Activated naive CD4-positive, alpha-beta T cell treated with anti-CD3 and anti-CD28 coated beads for 36 hours (primary cell): ENCODE measurements at regions not wholly inside any gene's neighbourhood (a gene's known extent, or its start where the extent isn't known, plus 50 kb on each side); places are given as distances from the start of the nearest gene placed in this dataset.

Experiments used
- CTCF ChIA-PET: fragments of 350-600 bp; sonication (Branson Sonifier 250); formaldehyde crosslinking; loops from one replicate; lab custom pipeline; 2021; ENCODE audit warnings: antibody characterized with exemption; lab: Charles Lee
- DNase-seq: peaks from one replicate; pipeline ENCODE4 v3.0.0-alpha.2; 2020
- H3K27ac Mint-ChIP-seq: one replicate; pipeline ENCODE4 v1.8.0; 2021; ENCODE audit warnings: mild to moderate bottlenecking, mixed read lengths
- H3K27me3 Mint-ChIP-seq: one replicate; pipeline ENCODE4 v1.8.0; 2021; ENCODE audit warnings: low read depth, mixed read lengths
- H3K36me3 Mint-ChIP-seq: one replicate; pipeline ENCODE4 v1.8.0; 2021; ENCODE audit warnings: low read depth, mixed read lengths
- H3K4me1 Mint-ChIP-seq: one replicate; pipeline ENCODE4 v1.8.0; 2021; ENCODE audit warnings: low read depth, mixed read lengths
- H3K4me3 Mint-ChIP-seq: one replicate; pipeline ENCODE4 v1.8.0; 2021; ENCODE audit warnings: mild to moderate bottlenecking, moderate library complexity, mixed read lengths
- H3K9me3 Mint-ChIP-seq: one replicate; pipeline ENCODE4 v1.8.0; 2021; ENCODE audit warnings: mixed read lengths
- intact Hi-C: fragments of 100-400 bp; cut with micrococcal nuclease; formaldehyde crosslinking; loops from one replicate; pipeline ENCODE4 v1.15.1; 2023

DNA sequence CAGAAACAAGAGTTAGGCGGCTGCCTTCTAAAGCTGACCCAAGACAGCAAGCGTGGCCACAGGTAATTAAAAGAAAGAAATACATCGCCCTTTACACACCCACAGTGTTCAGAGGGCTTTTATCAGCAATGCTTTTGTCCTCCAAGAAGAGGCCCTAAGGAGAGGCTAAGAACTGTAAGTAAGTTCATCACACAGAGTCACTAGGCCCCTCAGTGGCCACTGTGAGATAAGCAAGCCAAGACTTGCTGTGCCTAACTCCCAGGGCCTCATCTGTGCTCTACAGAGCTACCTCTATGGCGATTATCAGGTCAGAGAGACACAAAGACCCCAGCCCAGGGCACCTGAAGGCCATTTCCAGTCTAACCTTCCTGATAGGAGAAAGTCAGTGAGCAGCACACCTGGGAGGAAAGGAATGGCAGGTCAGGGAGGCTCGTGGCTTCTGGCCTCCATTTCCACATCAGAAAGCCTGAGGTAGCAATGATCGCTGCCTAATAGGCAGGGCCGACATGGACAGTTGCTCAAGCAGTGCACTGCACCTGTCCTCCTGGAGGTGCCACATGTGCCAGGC lies 545.2 kb upstream of the CDH11 start:
- CTCF ChIA-PET = no interaction called here
- Mint-ChIP-seq H3K27ac (no peak overlapping the region), H3K4me3 (no peak overlapping the region), H3K27me3 (no peaks in the 10 kb centered on the region), H3K9me3 (peaks cover 12% of the 10 kb centered on the region), H3K36me3 (no peaks in the 10 kb centered on the region), H3K4me1 (no peaks in the 10 kb centered on the region)
- intact Hi-C loops = no loop called here
- no peak for DNase-seq

DNA sequence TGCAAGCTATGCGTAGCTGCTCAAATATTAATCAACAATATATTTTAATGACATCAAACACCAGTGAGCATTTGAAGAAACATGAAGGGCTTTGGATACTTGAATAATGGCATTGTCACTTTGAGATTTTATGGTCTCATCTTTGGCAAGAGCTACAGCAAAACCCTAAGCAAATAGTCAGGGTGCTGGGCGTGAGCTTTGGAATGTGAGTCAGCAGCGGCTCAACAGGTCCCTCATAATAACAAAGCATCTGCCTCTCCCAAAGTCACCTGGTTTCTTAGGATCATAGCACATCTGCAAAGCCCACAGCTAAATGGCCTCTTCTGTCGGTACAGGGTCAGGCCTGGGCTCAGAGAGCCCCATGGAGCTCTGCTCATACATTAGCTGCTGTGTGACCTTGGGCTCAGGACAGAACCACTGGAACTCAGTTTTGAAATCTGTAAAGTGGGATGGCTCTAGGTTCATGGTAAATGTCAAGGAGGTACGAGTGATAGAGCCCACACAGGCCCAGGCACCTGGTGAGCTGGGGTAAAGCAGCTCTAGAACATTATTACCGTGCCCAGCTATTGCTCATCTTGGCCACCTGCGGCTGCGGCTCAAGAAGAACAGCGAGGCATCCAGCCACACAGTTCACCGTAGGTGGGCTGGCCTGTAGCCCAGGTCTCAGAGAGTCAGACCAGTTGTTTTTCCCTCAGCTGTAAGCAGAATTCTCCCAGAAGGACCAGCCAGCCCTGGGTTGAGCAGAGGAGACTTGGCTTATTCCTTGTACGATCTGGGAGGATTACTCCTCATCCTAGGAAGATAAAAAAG lies 544.5 kb upstream of the CDH11 start:
- no peaks in the 10 kb centered on the region for H3K36me3 Mint-ChIP-seq
- no peaks in the 10 kb centered on the region for H3K4me1 Mint-ChIP-seq
- DNase-seq = no peak
- no peak overlapping the region for H3K27ac Mint-ChIP-seq
- H3K4me3 Mint-ChIP-seq = no peak overlapping the region
- H3K9me3 Mint-ChIP-seq = peaks cover 12% of the 10 kb centered on the region
- CTCF ChIA-PET = interaction anchor here (0.5 kb wide), 1 partner anchor 20 kb away, joined by 4 read pairs; no protein-coding TSS in a partner anchor
- no peaks in the 10 kb centered on the region for H3K27me3 Mint-ChIP-seq
- intact Hi-C loops = no loop called here

DNA sequence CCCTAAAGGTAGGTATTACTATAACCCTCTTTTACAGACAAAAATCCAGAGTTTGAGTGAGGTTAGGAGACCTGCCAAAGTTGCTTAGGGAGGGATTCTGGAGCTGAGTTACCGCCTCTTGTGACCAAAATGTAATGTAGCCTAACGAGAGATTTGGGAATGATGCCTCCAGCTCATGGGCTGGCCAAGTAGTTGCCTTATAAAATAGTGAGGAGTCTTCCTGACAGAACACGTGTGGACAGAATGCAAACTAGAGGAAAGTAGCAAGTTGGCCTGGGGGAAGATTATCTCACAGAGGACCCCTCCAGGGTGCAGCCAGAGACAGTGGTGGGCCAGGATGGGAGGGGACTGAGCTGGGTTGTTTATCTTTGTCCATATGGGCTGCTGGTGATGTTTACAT lies 543.7 kb upstream of the CDH11 start:
- CTCF ChIA-PET = interaction anchor here (0.5 kb wide), 1 partner anchor 19 kb away, joined by 4 read pairs; no protein-coding TSS in a partner anchor
- Mint-ChIP-seq H3K36me3 (no peaks in the 10 kb centered on the region), H3K4me1 (no peaks in the 10 kb centered on the region), H3K27ac (no peak overlapping the region), H3K27me3 (no peaks in the 10 kb centered on the region), H3K9me3 (peaks cover 12% of the 10 kb centered on the region), H3K4me3 (no peak overlapping the region)
- intact Hi-C loops = no loop called here
- DNase-seq = no peak

DNA sequence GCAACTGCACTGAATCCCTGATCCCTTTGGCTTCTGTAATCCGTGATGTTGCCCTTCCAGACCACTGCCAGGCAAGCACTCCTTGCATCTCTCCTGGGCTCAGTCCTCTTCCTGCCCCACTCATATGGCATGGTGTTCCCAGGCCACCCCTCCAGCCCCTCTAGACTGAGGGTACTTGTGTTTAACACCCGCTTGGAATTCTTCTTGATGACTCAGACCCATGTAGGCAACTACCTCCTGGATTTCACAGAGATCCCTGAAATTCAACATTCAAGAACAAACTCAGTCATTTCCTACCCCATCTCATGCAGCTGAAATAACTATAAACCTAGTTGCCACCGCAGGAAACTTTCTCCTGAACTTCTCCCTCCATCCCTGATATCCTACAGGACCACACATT lies 541.9 kb upstream of the CDH11 start:
- intact Hi-C loops = no loop called here
- H3K27me3 Mint-ChIP-seq = no peaks in the 10 kb centered on the region
- no peak for DNase-seq
- no peaks in the 10 kb centered on the region for H3K36me3 Mint-ChIP-seq
- no peak overlapping the region for H3K27ac Mint-ChIP-seq
- CTCF ChIA-PET = no interaction called here
- no peaks in the 10 kb centered on the region for H3K4me1 Mint-ChIP-seq
- peaks cover 8% of the 10 kb centered on the region for H3K9me3 Mint-ChIP-seq
- no peak overlapping the region for H3K4me3 Mint-ChIP-seq

DNA sequence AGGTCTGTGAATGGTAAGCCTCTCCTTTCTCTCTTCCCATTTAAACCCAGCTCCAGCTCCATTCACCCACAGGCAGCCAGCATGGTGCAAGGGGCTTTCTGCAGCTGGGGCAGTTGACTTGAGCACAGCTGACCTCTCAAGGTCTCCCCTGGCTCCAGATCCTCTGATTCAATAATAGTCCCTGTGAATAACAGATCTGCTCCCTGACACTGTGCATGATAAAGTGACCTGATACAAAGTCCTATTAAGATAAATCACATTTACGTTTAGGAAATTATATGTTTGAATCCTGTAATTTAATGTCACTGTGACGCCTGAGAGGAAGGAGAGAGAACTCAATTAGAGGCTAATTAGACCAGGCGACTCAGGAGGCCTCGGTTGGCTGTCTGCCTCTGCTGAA lies 540.4 kb upstream of the CDH11 start:
- intact Hi-C loops = no loop called here
- H3K27me3 Mint-ChIP-seq = peaks cover 2% of the 10 kb centered on the region
- H3K4me1 Mint-ChIP-seq = no peaks in the 10 kb centered on the region
- no peaks in the 10 kb centered on the region for H3K36me3 Mint-ChIP-seq
- H3K4me3 Mint-ChIP-seq = no peak overlapping the region
- H3K27ac Mint-ChIP-seq = no peak overlapping the region
- H3K9me3 Mint-ChIP-seq = peaks cover 8% of the 10 kb centered on the region
- DNase-seq = no peak
- CTCF ChIA-PET = no interaction called here

DNA sequence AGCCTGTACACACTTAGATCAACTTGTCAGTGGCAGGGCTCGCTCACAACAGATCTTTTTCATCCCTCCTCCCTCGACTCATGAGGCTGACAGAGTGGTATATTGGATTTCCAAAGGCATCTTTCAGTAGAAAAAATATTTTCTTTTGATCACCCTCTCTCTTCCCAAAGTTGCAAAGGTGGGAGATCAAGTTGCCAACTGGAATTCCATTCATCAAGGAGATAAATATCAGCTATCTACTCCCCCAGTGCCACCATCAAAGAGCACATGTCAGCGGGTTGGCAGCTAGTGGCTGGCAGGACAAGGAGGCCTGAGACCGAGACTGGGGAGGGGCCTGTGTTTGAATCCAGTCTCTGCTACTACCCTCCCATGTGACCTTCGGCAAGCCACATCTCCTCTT lies 539.7 kb upstream of the CDH11 start:
- CTCF ChIA-PET = interaction anchor here (0.6 kb wide), 1 partner anchor 72 kb away, joined by 7 read pairs; no protein-coding TSS in a partner anchor
- Mint-ChIP-seq H3K4me1 (no peaks in the 10 kb centered on the region), H3K9me3 (peaks cover 8% of the 10 kb centered on the region), H3K4me3 (no peak overlapping the region), H3K36me3 (no peaks in the 10 kb centered on the region), H3K27ac (no peak overlapping the region), H3K27me3 (peaks cover 2% of the 10 kb centered on the region)
- intact Hi-C loops = no loop called here
- no peak for DNase-seq

DNA sequence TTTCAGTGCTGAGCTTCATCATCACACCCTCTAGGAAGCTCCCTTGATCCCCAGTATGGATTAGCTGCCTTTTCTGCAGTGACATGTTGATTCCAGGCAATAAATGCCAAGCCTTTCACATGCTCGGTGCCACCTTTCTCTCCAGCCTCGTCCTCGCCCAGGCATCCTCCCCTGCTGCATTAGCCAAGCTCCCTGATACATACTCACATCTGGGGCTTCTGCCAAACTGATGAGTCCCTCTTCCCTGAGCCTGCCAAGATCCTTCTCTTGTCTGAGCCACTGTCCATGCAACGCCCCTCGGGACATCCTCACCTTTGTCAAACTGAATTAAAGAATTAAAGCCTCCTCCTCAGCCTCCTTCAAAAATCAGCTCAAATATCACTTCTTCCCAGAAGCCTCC lies 538.5 kb upstream of the CDH11 start:
- H3K27me3 Mint-ChIP-seq = peaks cover 2% of the 10 kb centered on the region
- peaks cover 6% of the 10 kb centered on the region for H3K9me3 Mint-ChIP-seq
- no peaks in the 10 kb centered on the region for H3K36me3 Mint-ChIP-seq
- CTCF ChIA-PET = no interaction called here
- DNase-seq = no peak
- no peaks in the 10 kb centered on the region for H3K4me1 Mint-ChIP-seq
- intact Hi-C loops = no loop called here
- no peak overlapping the region for H3K4me3 Mint-ChIP-seq
- H3K27ac Mint-ChIP-seq = no peak overlapping the region

DNA sequence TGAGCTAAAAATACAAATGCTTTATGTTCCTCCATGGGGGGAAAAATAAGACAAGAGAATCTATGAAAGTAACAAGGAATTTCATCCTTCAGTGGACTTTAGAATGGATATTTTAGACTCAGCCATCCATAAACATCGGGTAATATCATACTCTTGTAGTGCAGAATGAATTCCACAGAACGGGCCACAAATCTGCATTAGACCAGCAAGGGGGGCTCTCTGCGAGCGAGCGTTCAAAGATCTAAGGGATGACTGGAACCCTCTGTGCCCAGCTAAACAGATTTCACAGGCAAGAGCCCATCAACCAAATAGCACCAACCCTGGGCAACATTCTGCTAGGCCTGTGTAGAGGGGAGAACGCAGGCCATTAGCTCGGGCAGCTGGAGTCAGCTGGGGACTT lies 537.9 kb upstream of the CDH11 start:
- Mint-ChIP-seq H3K9me3 (peaks cover 6% of the 10 kb centered on the region), H3K27me3 (peaks cover 2% of the 10 kb centered on the region), H3K27ac (no peak overlapping the region), H3K4me3 (no peak overlapping the region), H3K36me3 (no peaks in the 10 kb centered on the region), H3K4me1 (no peaks in the 10 kb centered on the region)
- CTCF ChIA-PET = no interaction called here
- DNase-seq = no peak
- intact Hi-C loops = no loop called here

DNA sequence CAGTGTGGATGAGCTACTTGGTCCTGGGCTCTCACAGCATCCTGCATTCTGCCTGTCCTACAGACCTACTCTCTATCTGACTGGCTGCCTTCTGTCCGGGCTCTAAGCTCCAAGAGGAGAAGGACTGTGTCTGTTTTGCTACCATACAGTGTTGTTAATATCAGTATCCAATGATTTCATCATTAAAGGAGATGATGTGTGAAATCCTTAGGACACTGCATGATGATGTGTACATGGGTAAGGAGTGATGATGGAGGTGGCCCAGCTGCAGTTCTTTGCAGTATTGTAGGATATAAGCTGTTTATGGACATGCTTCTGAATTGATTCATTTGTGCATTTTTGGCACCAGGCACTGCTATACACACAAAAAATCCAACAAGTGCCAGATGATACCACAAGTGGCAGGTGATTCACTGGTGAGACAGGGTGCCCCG lies 536.9 kb upstream of the CDH11 start:
- H3K4me1 Mint-ChIP-seq = no peaks in the 10 kb centered on the region
- intact Hi-C loops = no loop called here
- H3K36me3 Mint-ChIP-seq = no peaks in the 10 kb centered on the region
- peaks cover 6% of the 10 kb centered on the region for H3K9me3 Mint-ChIP-seq
- H3K4me3 Mint-ChIP-seq = no peak overlapping the region
- peaks cover 2% of the 10 kb centered on the region for H3K27me3 Mint-ChIP-seq
- H3K27ac Mint-ChIP-seq = no peak overlapping the region
- CTCF ChIA-PET = no interaction called here
- no peak for DNase-seq

DNA sequence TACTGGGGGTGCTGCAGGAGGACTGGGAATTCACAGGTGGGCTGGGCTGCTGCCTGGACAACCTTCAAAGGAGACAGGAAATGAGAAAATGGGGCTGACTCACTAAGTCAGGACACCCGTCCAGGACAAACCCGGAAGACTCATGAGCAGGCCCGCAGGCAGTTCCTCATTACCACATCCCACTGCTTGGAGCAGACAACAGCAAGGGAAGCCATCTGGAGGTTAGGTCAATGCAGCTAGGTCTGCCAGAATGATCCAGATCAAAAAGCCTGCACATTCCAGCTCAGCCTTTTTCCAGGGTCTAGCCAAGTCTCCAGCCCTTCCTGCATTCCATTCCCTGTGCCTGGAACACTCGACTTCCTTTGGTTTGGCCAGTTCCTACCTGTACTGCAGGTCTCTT lies 536.5 kb upstream of the CDH11 start:
- Mint-ChIP-seq H3K27me3 (peaks cover 2% of the 10 kb centered on the region), H3K36me3 (no peaks in the 10 kb centered on the region), H3K4me3 (no peak overlapping the region), H3K27ac (no peak overlapping the region), H3K9me3 (peaks cover 2% of the 10 kb centered on the region), H3K4me1 (no peaks in the 10 kb centered on the region)
- DNase-seq = no peak
- intact Hi-C loops = no loop called here
- CTCF ChIA-PET = no interaction called here

DNA sequence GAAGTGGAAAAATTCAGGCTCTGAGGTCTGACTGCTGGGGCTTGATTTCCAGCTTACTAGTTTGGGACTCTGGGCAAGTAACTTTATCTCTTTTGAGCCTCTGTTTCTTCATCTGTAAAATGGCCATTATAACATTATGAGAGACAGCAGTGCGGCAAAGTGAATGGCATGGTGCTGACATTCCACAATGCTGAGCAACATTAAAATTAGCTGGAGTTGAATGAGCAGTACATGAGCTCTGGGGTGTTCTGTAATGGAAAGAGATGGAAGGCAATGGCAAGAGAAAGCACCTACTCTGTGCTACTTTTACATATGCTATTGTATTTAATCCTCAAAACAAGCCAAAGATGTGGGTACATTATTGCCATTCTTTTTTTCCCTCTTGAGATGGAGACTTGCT lies 535.7 kb upstream of the CDH11 start:
- H3K4me3 Mint-ChIP-seq = no peak overlapping the region
- CTCF ChIA-PET = no interaction called here
- H3K27ac Mint-ChIP-seq = no peak overlapping the region
- H3K27me3 Mint-ChIP-seq = peaks cover 2% of the 10 kb centered on the region
- H3K4me1 Mint-ChIP-seq = no peaks in the 10 kb centered on the region
- intact Hi-C loops = no loop called here
- H3K36me3 Mint-ChIP-seq = no peaks in the 10 kb centered on the region
- DNase-seq = no peak
- no peaks in the 10 kb centered on the region for H3K9me3 Mint-ChIP-seq

DNA sequence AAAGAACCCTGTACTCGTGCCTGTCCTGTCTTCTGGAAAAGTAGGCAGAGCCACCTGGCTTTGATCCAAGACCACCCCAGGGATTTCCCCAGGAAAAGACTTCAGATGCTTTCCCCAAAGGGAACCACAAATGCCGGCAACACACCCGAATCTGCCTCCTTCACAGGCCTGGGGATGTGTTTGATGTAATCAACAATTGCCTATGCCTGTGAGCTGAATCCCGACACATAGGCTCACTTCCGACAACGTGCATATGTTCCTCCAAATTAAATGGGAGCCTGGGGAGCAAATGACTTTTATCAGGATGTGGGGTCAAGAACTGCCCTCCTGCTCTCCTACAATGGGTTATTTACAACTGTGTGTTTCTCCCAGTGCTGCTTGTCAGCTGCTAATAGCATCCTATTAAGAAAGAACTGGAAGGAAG lies 535.2 kb upstream of the CDH11 start:
- Mint-ChIP-seq H3K4me3 (no peak overlapping the region), H3K27ac (no peak overlapping the region), H3K9me3 (no peaks in the 10 kb centered on the region), H3K4me1 (no peaks in the 10 kb centered on the region), H3K27me3 (peaks cover 2% of the 10 kb centered on the region), H3K36me3 (no peaks in the 10 kb centered on the region)
- CTCF ChIA-PET = no interaction called here
- intact Hi-C loops = no loop called here
- DNase-seq = no peak

DNA sequence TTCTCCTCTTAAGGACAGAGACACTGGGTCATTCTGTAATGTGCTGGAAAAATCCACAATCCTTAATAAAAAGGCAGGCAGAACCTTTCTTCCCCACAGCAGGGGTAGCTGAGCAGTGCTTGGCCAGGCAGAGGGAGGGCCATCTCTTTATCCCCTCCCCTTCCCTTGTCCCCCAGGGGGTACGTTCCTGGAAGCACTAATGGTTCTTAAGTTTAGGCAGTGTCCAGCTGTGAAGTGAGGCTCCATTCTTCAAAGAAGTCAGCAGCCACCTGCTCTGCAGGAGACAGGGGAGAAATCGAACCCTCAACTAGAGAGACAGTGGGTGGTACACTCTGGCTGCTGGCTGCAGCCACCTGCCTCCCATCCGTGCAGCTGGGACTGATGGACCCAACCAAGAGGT lies 533.9 kb upstream of the CDH11 start:
- intact Hi-C loops = no loop called here
- Mint-ChIP-seq H3K27me3 (peaks cover 2% of the 10 kb centered on the region), H3K36me3 (no peaks in the 10 kb centered on the region), H3K27ac (no peak overlapping the region), H3K4me1 (no peaks in the 10 kb centered on the region), H3K9me3 (no peaks in the 10 kb centered on the region), H3K4me3 (no peak overlapping the region)
- CTCF ChIA-PET = no interaction called here
- DNase-seq = no peak
